OCI-LY3 (cell line): ENCODE measurements at regions not wholly inside any gene's neighbourhood (a gene's known extent, or its start where the extent isn't known, plus 50 kb on each side); places are given as distances from the start of the nearest gene placed in this dataset.

Source experiments
- H2AFZ ChIP-seq: fragments of 200-600, 300-600 bp; shearing (Covaris generic); 2 replicates; pipeline ENCODE4 v1.6.0; 2014; ENCODE audit warnings: antibody characterized with exemption, low read depth, low read length
- H3K27ac ChIP-seq: fragments of 200-600, 300-600 bp; sonication (generic); 2 replicates; pipeline ENCODE4 v1.5.1; 2014; ENCODE audit warnings: mild to moderate bottlenecking, low read length, moderate library complexity, mixed read lengths
- H3K27me3 ChIP-seq: fragments of 200-600, 300-600 bp; sonication (generic); 2 replicates; pipeline ENCODE4 v1.6.1; 2014; ENCODE audit warnings: low read depth, low read length, mixed read lengths
- H3K36me3 ChIP-seq: fragments of 200-600, 300-600 bp; sonication (generic); replicated peaks from 2 replicates; pipeline ENCODE3; 2014; ENCODE audit warnings: low read depth, low read length, mixed read lengths
- H3K4me1 ChIP-seq: fragments of 300-600, 200-600 bp; sonication (generic); 2 replicates; pipeline ENCODE4 v1.6.1; 2014; ENCODE audit warnings: low read length, mixed read lengths
- H3K4me2 ChIP-seq: fragments of 200-600, 300-600 bp; sonication (generic); 2 replicates; pipeline ENCODE4 v1.6.1; 2014; ENCODE audit warnings: low read length, mixed read lengths
- H3K4me3 ChIP-seq: fragments of 300-600, 200-600 bp; sonication (generic); 2 replicates; pipeline ENCODE4 v1.5.1; 2014; ENCODE audit warnings: antibody characterized with exemption, mild to moderate bottlenecking, low read length, moderate library complexity
- H3K79me2 ChIP-seq: fragments of 300-600, 200-600 bp; shearing (Covaris generic); 2 replicates; pipeline ENCODE4 v1.6.1; 2014; ENCODE audit warnings: mild to moderate bottlenecking, low read length, mixed read lengths
- H3K9ac ChIP-seq: fragments of 300-600, 200-600 bp; shearing (Covaris generic); 2 replicates; pipeline ENCODE4 v1.6.0; 2014; ENCODE audit warnings: mild to moderate bottlenecking, low read length, moderate library complexity
- H3K9me3 ChIP-seq: fragments of 200-600, 300-600 bp; shearing (Covaris generic); 2 replicates; pipeline ENCODE4 v1.6.1; 2014; ENCODE audit warnings: low read length, mixed read lengths; ENCODE audit not compliant: insufficient read depth
- H4K20me1 ChIP-seq: fragments of 200-600, 300-600 bp; sonication (generic); 2 replicates; pipeline ENCODE4 v1.6.1; 2016; ENCODE audit warnings: low read length, mixed read lengths; ENCODE audit not compliant: insufficient read depth
- CTCF ChIP-seq: fragments of 200-600, 300-600 bp; sonication (generic); IDR thresholded peaks from 2 replicates; pipeline ENCODE4 v1.5.1; 2014; ENCODE audit warnings: antibody characterized with exemption, low read length, low read depth
- EZH2phosphoT487 ChIP-seq: fragments of 200-600 bp; shearing (Covaris generic); IDR thresholded peaks from 2 replicates; pipeline ENCODE4 v1.6.1; 2018; ENCODE audit warnings: antibody characterized with exemption, mixed run types, low read depth

- Histone ChIP-seq H3K4me1 (peaks cover 11% of the 10 kb centered on the region), H2AFZ (no peak overlapping the region), H3K4me2 (no peak overlapping the region), H3K36me3 (no peaks in the 10 kb centered on the region), H4K20me1 (no peaks in the 10 kb centered on the region), H3K27me3 (no peaks in the 10 kb centered on the region), H3K9me3 (no peaks in the 10 kb centered on the region), H3K4me3 (no peak overlapping the region), H3K9ac (no peak overlapping the region), H3K27ac (no peak overlapping the region), H3K79me2 (no peaks in the 10 kb centered on the region)
- TF ChIP-seq CTCF (no peak), EZH2phosphoT487 (no peak)
Measured at GRCh38 chr1:79660129-79660528, 653.6 kb upstream of the ADGRL4 start.

DNA sequence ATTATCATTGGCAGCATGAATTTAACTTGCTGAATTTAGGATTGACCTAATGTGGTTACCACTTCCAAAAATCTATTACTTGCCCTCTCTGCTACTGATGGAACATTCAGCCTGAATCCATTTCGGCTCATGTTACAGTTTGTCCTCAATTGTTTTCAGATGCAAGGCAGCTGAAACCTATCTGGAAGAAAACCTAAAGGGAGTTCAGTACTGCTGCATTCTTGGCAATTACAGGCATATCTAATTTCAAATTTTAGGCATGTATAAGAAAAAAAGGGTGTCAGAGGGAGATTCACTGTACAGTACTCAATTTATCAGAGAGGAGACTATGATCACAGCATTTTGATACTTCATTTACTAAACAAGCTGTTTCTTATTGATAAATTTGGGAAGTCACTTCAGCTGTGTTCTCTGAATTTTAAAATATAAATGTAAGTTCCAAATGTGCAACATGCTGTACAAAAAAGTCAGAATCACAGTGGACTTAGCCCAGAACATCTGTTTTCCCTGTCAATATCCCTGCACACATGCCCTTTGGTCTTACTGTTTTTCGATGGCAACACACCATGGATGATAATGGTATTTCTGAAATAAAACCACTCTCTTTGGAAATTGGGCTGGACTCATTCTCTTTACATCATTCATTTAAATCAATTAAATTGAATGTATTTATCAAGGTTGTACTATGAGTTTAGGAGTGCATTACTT lies 651.6 kb upstream of the ADGRL4 start:
- Histone ChIP-seq H3K36me3 (no peaks in the 10 kb centered on the region), H3K4me3 (no peak overlapping the region), H2AFZ (no peak overlapping the region), H3K27me3 (no peaks in the 10 kb centered on the region), H3K27ac (no peak overlapping the region), H3K4me2 (no peak overlapping the region), H4K20me1 (no peaks in the 10 kb centered on the region), H3K79me2 (no peaks in the 10 kb centered on the region), H3K9me3 (no peaks in the 10 kb centered on the region), H3K9ac (no peak overlapping the region), H3K4me1 (peaks cover 11% of the 10 kb centered on the region)
- TF ChIP-seq EZH2phosphoT487 = no peak
- no peak for TF ChIP-seq CTCF

DNA sequence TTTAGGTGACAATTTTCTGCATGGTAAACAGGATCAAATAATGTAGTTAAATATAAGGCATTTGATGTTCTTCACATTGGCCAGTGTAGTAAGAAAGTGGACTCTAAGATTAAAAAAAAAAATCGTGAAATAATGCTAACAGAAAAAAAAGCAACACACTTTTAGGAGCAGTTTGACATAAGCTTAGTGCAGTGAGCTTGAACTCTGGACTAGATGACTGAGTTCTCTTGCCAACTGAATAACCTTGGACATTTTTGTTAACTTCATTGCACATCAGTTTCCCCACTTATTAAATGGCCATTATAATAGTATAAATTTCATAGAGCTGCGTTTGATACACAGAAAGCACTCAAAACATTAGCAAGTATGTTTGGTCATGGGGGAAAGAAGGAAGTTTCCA lies 649.3 kb upstream of the ADGRL4 start:
- Histone ChIP-seq H3K27me3 (no peaks in the 10 kb centered on the region), H3K4me1 (peaks cover 11% of the 10 kb centered on the region), H3K9ac (no peak overlapping the region), H3K4me3 (no peak overlapping the region), H2AFZ (no peak overlapping the region), H3K27ac (no peak overlapping the region), H3K4me2 (no peak overlapping the region), H4K20me1 (no peaks in the 10 kb centered on the region), H3K36me3 (no peaks in the 10 kb centered on the region), H3K79me2 (no peaks in the 10 kb centered on the region), H3K9me3 (no peaks in the 10 kb centered on the region)
- TF ChIP-seq EZH2phosphoT487 (no peak), CTCF (no peak)

DNA sequence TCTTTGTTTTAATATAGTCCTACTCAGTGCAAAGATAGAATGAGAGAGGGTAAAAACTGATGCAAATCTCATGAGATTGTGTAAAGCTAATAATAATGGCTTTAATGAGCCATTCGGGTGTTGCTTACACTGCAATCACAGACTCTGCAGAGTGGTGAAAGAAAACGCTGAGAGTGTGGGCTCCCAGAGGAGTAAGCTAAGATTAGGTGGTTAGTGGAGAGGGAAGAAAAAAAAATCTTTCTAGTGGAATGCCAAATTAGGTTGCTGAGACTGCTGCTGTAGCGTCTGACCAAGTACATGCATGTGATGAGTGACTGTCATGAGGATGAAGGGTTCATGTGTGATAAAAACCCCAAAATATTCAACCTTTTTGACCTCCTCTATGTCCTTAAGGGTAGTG lies 645.9 kb upstream of the ADGRL4 start:
- Histone ChIP-seq H3K9me3 (no peaks in the 10 kb centered on the region), H2AFZ (no peak overlapping the region), H3K36me3 (no peaks in the 10 kb centered on the region), H4K20me1 (no peaks in the 10 kb centered on the region), H3K9ac (no peak overlapping the region), H3K79me2 (no peaks in the 10 kb centered on the region), H3K27ac (no peak overlapping the region), H3K4me1 (no peaks in the 10 kb centered on the region), H3K4me2 (no peak overlapping the region), H3K27me3 (no peaks in the 10 kb centered on the region), H3K4me3 (no peak overlapping the region)
- TF ChIP-seq EZH2phosphoT487 = no peak
- TF ChIP-seq CTCF = no peak
